K562 (cell line): ENCODE measurements at regions not wholly inside any gene's neighbourhood (a gene's known extent, or its start where the extent isn't known, plus 50 kb on each side); places are given as distances from the start of the nearest gene placed in this dataset.

Experiments
- ATAC-seq: fragments of 200-7000 bp; cut with Tn5 transposase; 3 replicates; pipeline ENCODE4 v1.9.1; 2020; ENCODE audit warnings: moderate library complexity
- BruUV-seq: library from RNA; stranded (reverse); fragments of 400-500 nt; replicated peaks from 2 replicates; lab custom pipeline; 2021; lab: Mats Ljungman, UMichigan
- CTCF ChIA-PET: fragments of 300-600 bp; formaldehyde crosslinking; extraction: SDS; loops from one replicate; lab custom pipeline; 2021; ENCODE audit warnings: low intra/inter-chr PET ratio; lab: Yijun Ruan, JAX
- POLR2A ChIA-PET: fragments of 300-600, 350-650 bp; sonication (Branson Sonifier 250); formaldehyde crosslinking; extraction: SDS; loops from one replicate; lab custom pipeline; 2021; ENCODE audit warnings: antibody characterized with exemption, inconsistent platforms; lab: Yijun Ruan, JAX
- DNase-seq, 4 experiments: peaks; one replicate each; pipeline versions ENCODE4 v3.0.0 to v3.0.0-alpha.2; 2011 to 2018; ENCODE audit warnings: low spot score in 3 of 4, mixed read lengths in 3 of 4; ENCODE audit errors: extremely low read depth in 1 of 4
- FAIRE-seq: peaks from 2 replicates; lab custom pipeline; 2011; peaks lifted over from hg19 to GRCh38; lab: Jason Lieb, UNC
- H2AFZ ChIP-seq: 2 replicates; pipeline ENCODE4 v1.6.0; 2011; ENCODE audit warnings: low read depth, low read length, control low read depth, inconsistent platforms
- H3K27ac ChIP-seq: fragments of 200-600 bp; 3 replicates; pipeline ENCODE4 v1.8.0; 2011; ENCODE audit warnings: low read depth, mild to moderate bottlenecking, control low read depth, inconsistent platforms, low read length, moderate library complexity, mixed read lengths; ENCODE audit errors: extremely low read depth
- H3K27me3 ChIP-seq, 2 experiments: fragments of 300-600 bp in 1 of 2; 2 replicates in 1 of 2; 3 replicates in 1 of 2; pipeline versions ENCODE4 v1.6.0 to v1.8.0; 2011; ENCODE audit warnings: inconsistent platforms in 2 of 2, low read length in 2 of 2, mild to moderate bottlenecking in 1 of 2, mixed read lengths in 1 of 2, moderate library complexity in 1 of 2; ENCODE audit not compliant: control insufficient read depth in 2 of 2, insufficient read depth in 2 of 2
- H3K36me3 ChIP-seq: fragments of 300-600 bp; 3 replicates; pipeline ENCODE4 v1.8.0; 2011; ENCODE audit warnings: mild to moderate bottlenecking, low read length, inconsistent platforms; ENCODE audit not compliant: control insufficient read depth, insufficient read depth
- H3K4me1 ChIP-seq, 2 experiments: fragments of 200-600 bp in 1 of 2; replicated peaks in 1 of 2; 2 replicates in 1 of 2; 3 replicates in 1 of 2; pipeline versions ENCODE4 v1.5.1 to v1.8.0; 2011; ENCODE audit warnings: inconsistent platforms in 2 of 2, low read length in 2 of 2, mild to moderate bottlenecking in 1 of 2, mixed read lengths in 1 of 2, moderate library complexity in 1 of 2; ENCODE audit not compliant: control insufficient read depth in 2 of 2, insufficient read depth in 2 of 2
- H3K4me2 ChIP-seq: 2 replicates; pipeline ENCODE4 v1.6.1; 2011; ENCODE audit warnings: low read length, control low read depth, inconsistent platforms, mixed read lengths; ENCODE audit not compliant: insufficient read depth
- H3K4me3 ChIP-seq: fragments of 200-600 bp; sonication (generic), shearing (Covaris generic); 2 replicates; pipeline ENCODE4 v1.5.1; 2016; ENCODE audit warnings: control low read depth, inconsistent platforms
- H3K79me2 ChIP-seq: fragments of 200-600 bp; 3 replicates; pipeline ENCODE4 v1.8.0; 2011; ENCODE audit warnings: low read length, inconsistent platforms; ENCODE audit not compliant: control insufficient read depth, insufficient read depth
- H3K9ac ChIP-seq, 2 experiments: 2 replicates each; pipeline versions ENCODE4 v1.6.0 to v1.6.1; 2011; ENCODE audit warnings: low read depth in 2 of 2, low read length in 2 of 2, control low read depth in 1 of 2, inconsistent platforms in 1 of 2, mild to moderate bottlenecking in 1 of 2, mixed read lengths in 1 of 2; ENCODE audit not compliant: insufficient read depth in 1 of 2
- H3K9me1 ChIP-seq: one replicate; pipeline ENCODE4 v1.6.0; 2011; ENCODE audit warnings: inconsistent platforms, mild to moderate bottlenecking, low read length, moderate library complexity; ENCODE audit not compliant: control insufficient read depth, insufficient read depth
- H3K9me3 ChIP-seq: replicated peaks from 2 replicates; pipeline ENCODE4 v1.5.1; 2011; ENCODE audit warnings: low read depth, low read length, inconsistent platforms; ENCODE audit not compliant: control insufficient read depth, insufficient read depth
- H4K20me1 ChIP-seq: replicated peaks from 2 replicates; pipeline ENCODE4 v1.6.1; 2011; ENCODE audit warnings: low read length, inconsistent platforms, mixed read lengths; ENCODE audit not compliant: control insufficient read depth, insufficient read depth
- ARID2 ChIP-seq: fragments of 450-650 bp; IDR thresholded peaks from 2 replicates; pipeline ENCODE4 v1.6.1; 2017; ENCODE audit warnings: antibody characterized with exemption, mild to moderate bottlenecking
- EGR1 ChIP-seq: fragments of 450-650 bp; conservative IDR thresholded peaks from 2 replicates; pipeline ENCODE4 v1.6.1; 2017; ENCODE audit warnings: mild to moderate bottlenecking
- FOXK2 ChIP-seq, 2 experiments: fragments of 450-650 bp; IDR thresholded peaks in 1 of 2; conservative IDR thresholded peaks in 1 of 2; 2 replicates each; pipeline ENCODE4 v1.6.1; 2016; ENCODE audit warnings: low read depth in 2 of 2, mild to moderate bottlenecking in 1 of 2
- MAFG ChIP-seq: fragments of 450-650 bp; conservative IDR thresholded peaks from 2 replicates; pipeline ENCODE4 v1.6.1; 2016; ENCODE audit warnings: missing genetic modification characterization, missing compliant biosample characterization
- MYC ChIP-seq, 2 experiments: fragments of 250-450 bp in 1 of 2; sonication (Bioruptor Pico) in 1 of 2; IDR thresholded peaks; 2 replicates each; pipeline versions ENCODE4 v1.5.1 to v1.6.1; 2012 to 2021; ENCODE audit warnings: low read depth in 2 of 2, borderline replicate concordance in 1 of 2, improper control_type of control experiment in 1 of 2, low read length in 1 of 2, mild to moderate bottlenecking in 1 of 2, moderate library complexity in 1 of 2
- RAD21 ChIP-seq, 2 experiments: fragments of 250-450 bp in 1 of 2; fragments of 450-650 bp in 1 of 2; sonication (Bioruptor Pico) in 1 of 2; formaldehyde crosslinking in 1 of 2; IDR thresholded peaks in 1 of 2; conservative IDR thresholded peaks in 1 of 2; 2 replicates each; pipeline versions ENCODE4 v1.4.0 to v1.8.0; 2020 to 2022; ENCODE audit warnings: mild to moderate bottlenecking in 2 of 2, moderate library complexity in 1 of 2
- in situ Hi-C: fragments of 300-500 bp; cut with MboI; formaldehyde crosslinking; loops from 4 replicates; pipeline ENCODE4 v1.15.0; 2018; ENCODE audit warnings: inconsistent platforms, mixed read lengths
- intact Hi-C: fragments of 100-400 bp; cut with micrococcal nuclease; formaldehyde crosslinking; loops from 2 replicates; pipeline ENCODE4 v1.14.2; 2022
- TF ChIP-seq, protein P1 (sequence below), 2 experiments: fragments of 200-800 bp in 1 of 2; sonication (Bioruptor generic) in 1 of 2; sonication (generic) in 1 of 2; formaldehyde crosslinking in 1 of 2; IDR thresholded peaks in 1 of 2; conservative IDR thresholded peaks in 1 of 2; 2 replicates each; pipeline versions ENCODE4 v1.5.0 to v1.6.1; 2016 to 2020; ENCODE audit warnings: missing compliant biosample characterization in 1 of 2, missing genetic modification characterization in 1 of 2, missing genetic modification reagents in 1 of 2
- TF ChIP-seq, protein P2 (sequence below), 3 experiments: IDR thresholded peaks in 2 of 3; conservative IDR thresholded peaks in 1 of 3; 2 replicates each; pipeline ENCODE4 v1.5.1; 2011 to 2012; ENCODE audit warnings: low read length in 3 of 3, mild to moderate bottlenecking in 3 of 3, control low read depth in 2 of 3, improper control_type of control experiment in 1 of 3, inconsistent platforms in 1 of 3, low read depth in 1 of 3, mixed read lengths in 1 of 3, moderate library complexity in 1 of 3; ENCODE audit not compliant: insufficient read depth in 2 of 3
- TF ChIP-seq, protein P3 (sequence below), 2 experiments: fragments of 450-650 bp; formaldehyde crosslinking in 1 of 2; IDR thresholded peaks; 2 replicates each; pipeline versions ENCODE4 v1.4.0 to v1.6.1; 2014 to 2020; ENCODE audit warnings: mild to moderate bottlenecking in 2 of 2, borderline replicate concordance in 1 of 2, low read depth in 1 of 2

DNA sequence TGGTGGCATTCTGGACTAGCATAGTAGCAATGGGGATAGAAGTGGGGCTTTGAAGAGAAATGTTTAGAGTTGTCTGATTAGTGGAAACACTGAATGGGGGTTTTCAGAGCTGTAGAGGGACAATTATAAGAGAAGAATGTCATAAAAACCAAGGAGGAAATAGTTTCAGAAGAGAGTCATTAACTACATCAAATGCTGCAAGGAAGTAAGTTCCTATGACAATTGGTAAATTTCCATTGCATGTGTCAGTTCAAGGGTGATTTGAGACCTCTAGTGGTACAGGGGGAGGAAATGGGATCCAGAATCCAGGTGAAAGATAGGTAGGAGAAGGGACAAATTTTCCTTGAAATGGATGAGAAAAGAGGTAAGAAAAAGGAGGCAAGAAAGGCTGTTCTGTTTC is 68.3 kb upstream of the TBC1D5 start:
- no peak overlapping the region for H3K9ac ChIP-seq
- intact Hi-C loops (no loop called here), in situ Hi-C loops (no loop called here)
- H3K4me2 ChIP-seq = no peak overlapping the region
- CTCF ChIA-PET = interaction anchor here (0.7 to 1.1 kb wide), 2 partner anchors 166 to 352 kb away, joined by 3 to 5 read pairs; no protein-coding TSS in a partner anchor
- H3K79me2 ChIP-seq = no peaks in the 10 kb centered on the region
- peak; percentile 49; the same call in 1 of the 3 replicates for ATAC-seq
- no peak overlapping the region for H3K27ac ChIP-seq
- H4K20me1 ChIP-seq = no peaks in the 10 kb centered on the region
- H3K36me3 ChIP-seq = no peaks in the 10 kb centered on the region
- no peak for FAIRE-seq
- no peaks in the 10 kb centered on the region for H3K27me3 ChIP-seq
- POLR2A ChIA-PET = no interaction called here
- no peaks in the 10 kb centered on the region for H3K9me3 ChIP-seq
- no peak overlapping the region for H3K4me3 ChIP-seq
- no peaks in the 10 kb centered on the region for H3K9me1 ChIP-seq
- peak in 2 of 4 experiments; percentile 24 to 25 for DNase-seq
- no TSS peak for BruUV-seq
- H3K4me1 ChIP-seq = peaks cover 0 to 7% of the 10 kb centered on the region in 2 experiments; a peak in 2 of 5 replicates
- peak in 1 of 2 experiments; percentile 63; a peak in 3 of 4 replicates for TF ChIP-seq RAD21 (CRISPR knock-in tag; conservative IDR thresholded peaks at IDR 0.05 in 1 of 2, IDR thresholded peaks at IDR 0.05 in 1 of 2)
- no peak for TF ChIP-seq EGR1
- TF ChIP-seq, protein P1, sequence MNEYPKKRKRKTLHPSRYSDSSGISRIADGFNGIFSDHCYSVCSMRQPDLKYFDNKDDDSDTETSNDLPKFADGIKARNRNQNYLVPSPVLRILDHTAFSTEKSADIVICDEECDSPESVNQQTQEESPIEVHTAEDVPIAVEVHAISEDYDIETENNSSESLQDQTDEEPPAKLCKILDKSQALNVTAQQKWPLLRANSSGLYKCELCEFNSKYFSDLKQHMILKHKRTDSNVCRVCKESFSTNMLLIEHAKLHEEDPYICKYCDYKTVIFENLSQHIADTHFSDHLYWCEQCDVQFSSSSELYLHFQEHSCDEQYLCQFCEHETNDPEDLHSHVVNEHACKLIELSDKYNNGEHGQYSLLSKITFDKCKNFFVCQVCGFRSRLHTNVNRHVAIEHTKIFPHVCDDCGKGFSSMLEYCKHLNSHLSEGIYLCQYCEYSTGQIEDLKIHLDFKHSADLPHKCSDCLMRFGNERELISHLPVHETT (CRISPR knock-in tag; conservative IDR thresholded peaks at IDR 0.05 in 1 of 2, IDR thresholded peaks at IDR 0.05 in 1 of 2) = no peak
- TF ChIP-seq ARID2 = 0 out of 2 replicates have a peak, but pooled peaks have one; percentile 7
- TF ChIP-seq, protein P2, sequence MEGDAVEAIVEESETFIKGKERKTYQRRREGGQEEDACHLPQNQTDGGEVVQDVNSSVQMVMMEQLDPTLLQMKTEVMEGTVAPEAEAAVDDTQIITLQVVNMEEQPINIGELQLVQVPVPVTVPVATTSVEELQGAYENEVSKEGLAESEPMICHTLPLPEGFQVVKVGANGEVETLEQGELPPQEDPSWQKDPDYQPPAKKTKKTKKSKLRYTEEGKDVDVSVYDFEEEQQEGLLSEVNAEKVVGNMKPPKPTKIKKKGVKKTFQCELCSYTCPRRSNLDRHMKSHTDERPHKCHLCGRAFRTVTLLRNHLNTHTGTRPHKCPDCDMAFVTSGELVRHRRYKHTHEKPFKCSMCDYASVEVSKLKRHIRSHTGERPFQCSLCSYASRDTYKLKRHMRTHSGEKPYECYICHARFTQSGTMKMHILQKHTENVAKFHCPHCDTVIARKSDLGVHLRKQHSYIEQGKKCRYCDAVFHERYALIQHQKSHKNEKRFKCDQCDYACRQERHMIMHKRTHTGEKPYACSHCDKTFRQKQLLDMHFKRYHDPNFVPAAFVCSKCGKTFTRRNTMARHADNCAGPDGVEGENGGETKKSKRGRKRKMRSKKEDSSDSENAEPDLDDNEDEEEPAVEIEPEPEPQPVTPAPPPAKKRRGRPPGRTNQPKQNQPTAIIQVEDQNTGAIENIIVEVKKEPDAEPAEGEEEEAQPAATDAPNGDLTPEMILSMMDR (IDR thresholded peaks at IDR 0.05 in 2 of 3, conservative IDR thresholded peaks at IDR 0.05 in 1 of 3; ENCODE audit: insufficient read depth in 2 of 3, low read depth in 1 of 3, low read length in 3 of 3) = peak; percentile 9 to 55 (median 43); a peak in 5 of 6 replicates
- no peak for TF ChIP-seq MAFG (tag)
- no peak for TF ChIP-seq MYC (IDR thresholded peaks at IDR 0.05; ENCODE audit: low read depth, low read length)
- TF ChIP-seq MYC (CRISPR knock-in tag; IDR thresholded peaks at IDR 0.05; ENCODE audit: borderline replicate concordance, low read depth) = no peak
- TF ChIP-seq, protein P3, sequence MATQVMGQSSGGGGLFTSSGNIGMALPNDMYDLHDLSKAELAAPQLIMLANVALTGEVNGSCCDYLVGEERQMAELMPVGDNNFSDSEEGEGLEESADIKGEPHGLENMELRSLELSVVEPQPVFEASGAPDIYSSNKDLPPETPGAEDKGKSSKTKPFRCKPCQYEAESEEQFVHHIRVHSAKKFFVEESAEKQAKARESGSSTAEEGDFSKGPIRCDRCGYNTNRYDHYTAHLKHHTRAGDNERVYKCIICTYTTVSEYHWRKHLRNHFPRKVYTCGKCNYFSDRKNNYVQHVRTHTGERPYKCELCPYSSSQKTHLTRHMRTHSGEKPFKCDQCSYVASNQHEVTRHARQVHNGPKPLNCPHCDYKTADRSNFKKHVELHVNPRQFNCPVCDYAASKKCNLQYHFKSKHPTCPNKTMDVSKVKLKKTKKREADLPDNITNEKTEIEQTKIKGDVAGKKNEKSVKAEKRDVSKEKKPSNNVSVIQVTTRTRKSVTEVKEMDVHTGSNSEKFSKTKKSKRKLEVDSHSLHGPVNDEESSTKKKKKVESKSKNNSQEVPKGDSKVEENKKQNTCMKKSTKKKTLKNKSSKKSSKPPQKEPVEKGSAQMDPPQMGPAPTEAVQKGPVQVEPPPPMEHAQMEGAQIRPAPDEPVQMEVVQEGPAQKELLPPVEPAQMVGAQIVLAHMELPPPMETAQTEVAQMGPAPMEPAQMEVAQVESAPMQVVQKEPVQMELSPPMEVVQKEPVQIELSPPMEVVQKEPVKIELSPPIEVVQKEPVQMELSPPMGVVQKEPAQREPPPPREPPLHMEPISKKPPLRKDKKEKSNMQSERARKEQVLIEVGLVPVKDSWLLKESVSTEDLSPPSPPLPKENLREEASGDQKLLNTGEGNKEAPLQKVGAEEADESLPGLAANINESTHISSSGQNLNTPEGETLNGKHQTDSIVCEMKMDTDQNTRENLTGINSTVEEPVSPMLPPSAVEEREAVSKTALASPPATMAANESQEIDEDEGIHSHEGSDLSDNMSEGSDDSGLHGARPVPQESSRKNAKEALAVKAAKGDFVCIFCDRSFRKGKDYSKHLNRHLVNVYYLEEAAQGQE (IDR thresholded peaks at IDR 0.05; ENCODE audit: borderline replicate concordance) = peak; percentile 52; the same call in 1 of the 2 replicates
- TF ChIP-seq, protein P3 (CRISPR knock-in tag; IDR thresholded peaks at IDR 0.05; ENCODE audit: low read depth) = no peak
- TF ChIP-seq FOXK2 (conservative IDR thresholded peaks at IDR 0.05 in 1 of 2, IDR thresholded peaks at IDR 0.05 in 1 of 2; ENCODE audit: low read depth in 2 of 2) = 0 out of 4 replicates have a peak, but pooled peaks of 1 of the 2 experiments have one; percentile 18
- no peak overlapping the region for H2AFZ ChIP-seq
